NCI-H146 treated with DMSO at 0.1 percent for 48 hours (cell line): ENCODE measurements at regions not wholly inside any gene's neighbourhood (a gene's known extent, or its start where the extent isn't known, plus 50 kb on each side); places are given as distances from the start of the nearest gene placed in this dataset.

Experiments
- DNase-seq: peaks from one replicate; lab custom pipeline; 2025; ENCODE audit not compliant: unreplicated experiment; lab: John Stamatoyannopoulos, UW

DNA sequence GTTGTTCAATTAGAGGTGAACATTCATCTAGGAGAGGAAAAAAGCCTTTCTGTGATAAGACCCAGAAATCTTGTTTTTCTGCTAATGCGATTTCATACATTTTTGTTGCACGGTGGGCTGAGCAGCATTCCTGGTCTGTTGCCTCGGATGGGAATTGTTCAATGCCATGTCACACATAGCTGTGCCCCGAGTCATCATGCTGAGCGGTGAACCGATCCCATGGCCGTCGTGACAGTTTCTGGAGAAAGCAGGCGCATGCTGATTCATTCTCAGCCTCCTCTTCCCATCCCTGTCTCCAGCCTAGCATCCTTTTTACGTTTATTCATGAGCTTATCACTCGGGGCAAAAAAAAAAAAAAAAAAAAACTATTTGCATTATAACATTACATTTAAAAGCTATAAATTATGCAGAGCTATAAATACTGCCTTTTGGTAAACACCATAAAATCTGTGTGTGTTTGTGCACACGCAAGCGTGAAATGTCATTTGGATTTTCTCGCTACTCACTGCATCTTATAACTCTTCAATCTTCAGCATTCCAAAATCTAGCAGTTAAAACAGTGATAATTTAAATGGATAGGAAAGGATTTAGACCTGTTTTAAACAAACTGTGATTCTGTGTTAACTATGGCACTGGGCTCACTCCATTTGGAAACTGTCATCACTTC is 58.9 kb upstream of the IFNGR1 start:
- no peak for DNase-seq

DNA sequence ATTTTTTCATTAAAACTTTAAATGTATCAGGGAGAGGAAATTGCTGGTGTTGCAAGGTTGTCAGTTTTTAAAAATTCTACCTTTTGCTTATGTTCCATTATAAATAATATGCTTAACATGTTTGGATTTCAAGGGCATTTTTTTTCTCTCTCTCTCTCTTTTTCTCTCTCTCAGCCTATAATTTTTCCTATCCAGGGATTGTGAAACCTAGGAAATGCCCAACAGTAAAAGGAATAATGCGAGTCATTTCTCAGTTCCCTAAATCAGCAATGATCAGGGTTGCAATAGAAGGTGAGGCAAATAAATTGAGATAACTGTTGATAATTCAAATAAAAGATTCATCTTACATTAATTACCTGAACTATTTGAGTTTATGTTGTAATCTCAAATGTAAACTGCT is 53.2 kb upstream of the IFNGR1 start:
- DNase-seq = no peak

DNA sequence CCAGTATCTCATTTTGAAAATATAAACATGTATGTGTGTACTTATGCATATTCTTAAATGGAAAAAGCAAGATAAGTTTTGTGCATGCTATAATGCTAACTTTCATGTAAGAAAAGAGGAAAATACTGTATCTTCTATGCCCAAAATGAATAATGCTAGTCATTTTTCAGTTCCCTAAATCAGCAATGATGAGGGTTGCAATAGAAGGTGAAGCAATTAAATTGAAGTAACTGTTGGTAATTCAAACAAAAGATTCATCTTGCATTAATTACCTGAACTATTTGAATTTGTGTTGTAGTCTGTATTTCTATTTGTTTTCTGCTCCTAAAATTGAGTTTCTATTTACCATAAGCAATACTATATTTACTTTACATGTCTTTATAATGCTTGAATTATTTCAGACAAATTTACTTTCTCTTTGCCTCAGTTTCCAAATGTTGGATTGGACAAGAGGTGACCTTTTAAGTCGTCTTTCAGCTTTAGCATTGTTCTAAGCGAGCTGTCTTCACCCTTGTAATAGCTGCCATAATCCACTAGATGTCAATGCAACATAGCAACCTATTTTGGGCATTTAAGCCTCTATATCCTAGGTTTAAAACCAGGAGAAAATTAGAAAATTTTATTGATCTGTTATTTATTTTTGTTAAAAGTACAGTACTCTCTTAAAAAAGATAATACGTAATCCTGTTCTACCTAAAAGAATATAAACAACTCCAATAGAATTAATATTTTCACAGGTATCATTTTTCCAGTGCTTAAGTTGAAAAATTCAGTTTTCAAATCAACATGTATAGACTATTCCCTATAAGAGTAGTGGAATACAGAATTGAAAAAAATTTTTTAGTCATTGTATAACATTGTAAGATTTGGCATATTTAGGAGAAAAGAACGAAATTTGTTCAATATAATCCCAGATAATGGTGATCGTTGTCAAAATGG is 52.3 kb upstream of the IFNGR1 start:
- peak; percentile 44 for DNase-seq

DNA sequence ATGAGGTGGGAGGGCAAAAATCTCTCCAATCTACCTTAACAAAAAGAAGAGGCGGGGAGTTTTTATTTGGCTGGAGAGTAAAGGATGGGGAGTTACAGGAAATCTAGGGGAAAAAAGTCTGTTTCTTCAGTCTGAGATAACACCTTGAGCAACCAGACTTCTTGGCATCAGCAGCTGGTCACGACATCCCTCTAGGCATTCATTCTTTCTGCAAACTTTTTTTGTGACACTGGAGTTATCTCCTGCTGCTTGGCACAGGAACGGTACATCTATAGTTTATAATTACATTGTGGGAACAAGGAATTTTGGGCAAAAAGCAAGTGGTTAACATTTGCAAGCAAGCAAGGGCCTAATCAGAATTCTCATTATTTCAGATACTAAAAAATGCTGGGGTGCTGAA is 50.6 kb upstream of the IFNGR1 start:
- no peak for DNase-seq

DNA sequence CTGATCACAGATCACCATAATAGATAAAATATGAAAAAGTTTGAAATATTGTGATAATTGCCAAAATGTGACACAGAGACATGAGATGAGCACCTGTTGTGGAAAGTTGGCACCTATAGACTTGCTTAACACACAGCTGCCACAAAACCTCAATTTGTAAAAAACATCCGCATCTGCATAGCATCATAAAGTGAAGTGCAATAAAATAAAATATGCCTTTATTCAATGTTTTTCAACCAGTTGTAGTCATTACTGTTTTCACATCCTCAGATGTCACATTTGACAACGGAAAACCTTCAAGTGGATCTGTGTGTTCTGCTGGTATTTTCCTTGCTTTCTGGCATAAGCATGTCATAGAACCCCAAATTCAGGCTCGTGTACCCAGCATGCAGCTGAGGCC is 50.2 kb upstream of the IFNGR1 start:
- no peak for DNase-seq
